K562 (cell line): ENCODE measurements at regions not wholly inside any gene's neighbourhood (a gene's known extent, or its start where the extent isn't known, plus 50 kb on each side); places are given as distances from the start of the nearest gene placed in this dataset.

Experiments used
- ATAC-seq: fragments of 200-7000 bp; cut with Tn5 transposase; 3 replicates; pipeline ENCODE4 v1.9.1; 2020; ENCODE audit warnings: moderate library complexity
- BruUV-seq: library from RNA; stranded (reverse); fragments of 400-500 nt; replicated peaks from 2 replicates; lab custom pipeline; 2021; lab: Mats Ljungman, UMichigan
- CTCF ChIA-PET: fragments of 300-600 bp; formaldehyde crosslinking; extraction: SDS; loops from one replicate; lab custom pipeline; 2021; ENCODE audit warnings: low intra/inter-chr PET ratio; lab: Yijun Ruan, JAX
- POLR2A ChIA-PET: fragments of 300-600, 350-650 bp; sonication (Branson Sonifier 250); formaldehyde crosslinking; extraction: SDS; loops from one replicate; lab custom pipeline; 2021; ENCODE audit warnings: antibody characterized with exemption, inconsistent platforms; lab: Yijun Ruan, JAX
- DNase-seq, 4 experiments: peaks; one replicate each; pipeline versions ENCODE4 v3.0.0 to v3.0.0-alpha.2; 2011 to 2018; ENCODE audit warnings: low spot score in 3 of 4, mixed read lengths in 3 of 4; ENCODE audit errors: extremely low read depth in 1 of 4
- FAIRE-seq: peaks from 2 replicates; lab custom pipeline; 2011; peaks lifted over from hg19 to GRCh38; lab: Jason Lieb, UNC
- H2AFZ ChIP-seq: 2 replicates; pipeline ENCODE4 v1.6.0; 2011; ENCODE audit warnings: low read depth, low read length, control low read depth, inconsistent platforms
- H3K27ac ChIP-seq: fragments of 200-600 bp; 3 replicates; pipeline ENCODE4 v1.8.0; 2011; ENCODE audit warnings: low read depth, mild to moderate bottlenecking, control low read depth, inconsistent platforms, low read length, moderate library complexity, mixed read lengths; ENCODE audit errors: extremely low read depth
- H3K27me3 ChIP-seq, 2 experiments: fragments of 300-600 bp in 1 of 2; 2 replicates in 1 of 2; 3 replicates in 1 of 2; pipeline versions ENCODE4 v1.6.0 to v1.8.0; 2011; ENCODE audit warnings: inconsistent platforms in 2 of 2, low read length in 2 of 2, mild to moderate bottlenecking in 1 of 2, mixed read lengths in 1 of 2, moderate library complexity in 1 of 2; ENCODE audit not compliant: control insufficient read depth in 2 of 2, insufficient read depth in 2 of 2
- H3K36me3 ChIP-seq: fragments of 300-600 bp; 3 replicates; pipeline ENCODE4 v1.8.0; 2011; ENCODE audit warnings: mild to moderate bottlenecking, low read length, inconsistent platforms; ENCODE audit not compliant: control insufficient read depth, insufficient read depth
- H3K4me1 ChIP-seq, 2 experiments: fragments of 200-600 bp in 1 of 2; replicated peaks in 1 of 2; 2 replicates in 1 of 2; 3 replicates in 1 of 2; pipeline versions ENCODE4 v1.5.1 to v1.8.0; 2011; ENCODE audit warnings: inconsistent platforms in 2 of 2, low read length in 2 of 2, mild to moderate bottlenecking in 1 of 2, mixed read lengths in 1 of 2, moderate library complexity in 1 of 2; ENCODE audit not compliant: control insufficient read depth in 2 of 2, insufficient read depth in 2 of 2
- H3K4me2 ChIP-seq: 2 replicates; pipeline ENCODE4 v1.6.1; 2011; ENCODE audit warnings: low read length, control low read depth, inconsistent platforms, mixed read lengths; ENCODE audit not compliant: insufficient read depth
- H3K4me3 ChIP-seq: fragments of 200-600 bp; sonication (generic), shearing (Covaris generic); 2 replicates; pipeline ENCODE4 v1.5.1; 2016; ENCODE audit warnings: control low read depth, inconsistent platforms
- H3K79me2 ChIP-seq: fragments of 200-600 bp; 3 replicates; pipeline ENCODE4 v1.8.0; 2011; ENCODE audit warnings: low read length, inconsistent platforms; ENCODE audit not compliant: control insufficient read depth, insufficient read depth
- H3K9ac ChIP-seq, 2 experiments: 2 replicates each; pipeline versions ENCODE4 v1.6.0 to v1.6.1; 2011; ENCODE audit warnings: low read depth in 2 of 2, low read length in 2 of 2, control low read depth in 1 of 2, inconsistent platforms in 1 of 2, mild to moderate bottlenecking in 1 of 2, mixed read lengths in 1 of 2; ENCODE audit not compliant: insufficient read depth in 1 of 2
- H3K9me1 ChIP-seq: one replicate; pipeline ENCODE4 v1.6.0; 2011; ENCODE audit warnings: inconsistent platforms, mild to moderate bottlenecking, low read length, moderate library complexity; ENCODE audit not compliant: control insufficient read depth, insufficient read depth
- H3K9me3 ChIP-seq: replicated peaks from 2 replicates; pipeline ENCODE4 v1.5.1; 2011; ENCODE audit warnings: low read depth, low read length, inconsistent platforms; ENCODE audit not compliant: control insufficient read depth, insufficient read depth
- H4K20me1 ChIP-seq: replicated peaks from 2 replicates; pipeline ENCODE4 v1.6.1; 2011; ENCODE audit warnings: low read length, inconsistent platforms, mixed read lengths; ENCODE audit not compliant: control insufficient read depth, insufficient read depth
- ATF1 ChIP-seq, 2 experiments: fragments of 450-650 bp in 1 of 2; IDR thresholded peaks; 2 replicates each; pipeline ENCODE4 v1.6.1; 2016; ENCODE audit warnings: missing compliant biosample characterization in 1 of 2, missing genetic modification characterization in 1 of 2
- ETS2 ChIP-seq: IDR thresholded peaks from 2 replicates; pipeline ENCODE4 v1.6.1; 2016; ENCODE audit warnings: borderline replicate concordance, missing genetic modification characterization, mild to moderate bottlenecking, moderate library complexity, missing compliant biosample characterization; ENCODE audit not compliant: poor library complexity, severe bottlenecking
- EZH2 ChIP-seq: IDR thresholded peaks from 2 replicates; pipeline ENCODE4 v1.6.1; 2012; ENCODE audit warnings: low read depth, mild to moderate bottlenecking, inconsistent platforms, low read length, borderline replicate concordance
- FOXP1 ChIP-seq: sonication (generic); formaldehyde crosslinking; IDR thresholded peaks from 2 replicates; pipeline ENCODE4 v1.8.0; 2022; ENCODE audit warnings: mild to moderate bottlenecking, missing genetic modification reagents
- MYBL2 ChIP-seq, 2 experiments: fragments of 450-650 bp in 1 of 2; sonication (generic) in 1 of 2; formaldehyde crosslinking in 1 of 2; IDR thresholded peaks; 2 replicates each; pipeline versions ENCODE4 v1.6.1 to v1.8.1; 2017 to 2022; ENCODE audit warnings: borderline replicate concordance in 1 of 2, inconsistent platforms in 1 of 2, low read depth in 1 of 2, mild to moderate bottlenecking in 1 of 2, missing genetic modification reagents in 1 of 2, moderate library complexity in 1 of 2
- POLR2A ChIP-seq: fragments of 450-650 bp; conservative IDR thresholded peaks from 2 replicates; pipeline ENCODE4 v1.6.1; 2016
- ZNF232 ChIP-seq: sonication (generic); formaldehyde crosslinking; IDR thresholded peaks from 2 replicates; pipeline ENCODE4 v1.8.0; 2022; ENCODE audit warnings: mild to moderate bottlenecking, missing genetic modification reagents
- WGBS: fragments of 100-300 bp; shearing (Covaris generic); methylation state at CpG from one replicate; pipeline ENCODE4 v1.1.6; 2016; ENCODE audit warnings: low coverage, mixed read lengths; ENCODE audit not compliant: insufficient coverage; ENCODE audit errors: missing lambda C conversion rate; 5-methylcytosine and 5-hydroxymethylcytosine counted together
- in situ Hi-C: fragments of 300-500 bp; cut with MboI; formaldehyde crosslinking; loops from 4 replicates; pipeline ENCODE4 v1.15.0; 2018; ENCODE audit warnings: inconsistent platforms, mixed read lengths
- intact Hi-C: fragments of 100-400 bp; cut with micrococcal nuclease; formaldehyde crosslinking; loops from 2 replicates; pipeline ENCODE4 v1.14.2; 2022
- TF ChIP-seq, protein P1 (sequence below): sonication (generic); formaldehyde crosslinking; IDR thresholded peaks from 2 replicates; pipeline ENCODE4 v1.8.0; 2022; ENCODE audit warnings: missing genetic modification reagents, mild to moderate bottlenecking, moderate library complexity, borderline replicate concordance

DNA sequence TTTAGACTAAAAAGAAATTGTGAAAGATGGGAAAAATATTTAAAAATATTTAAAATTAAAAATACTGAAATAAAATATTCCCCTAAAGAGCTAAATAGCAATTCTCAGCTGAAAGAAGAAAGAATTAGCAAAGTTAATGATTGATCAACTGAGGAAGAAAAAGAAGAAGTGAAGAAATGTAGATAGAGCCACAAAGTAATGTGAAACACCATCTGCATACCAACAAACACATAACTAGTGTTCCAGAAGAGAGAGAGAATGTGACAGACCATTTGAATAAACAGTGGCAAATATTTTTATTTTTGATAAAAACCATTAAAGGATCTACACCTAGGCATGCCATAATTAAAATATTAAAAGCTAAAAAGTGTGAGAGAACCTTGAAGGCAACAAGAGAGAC is 784.5 kb upstream of the ZWINT start (continued):
- TF ChIP-seq ETS2 (no peak), ATF1 (CRISPR knock-in tag; IDR thresholded peaks at IDR 0.05) (no peak), ATF1 (tag; IDR thresholded peaks at IDR 0.05) (no peak), POLR2A (no peak)
- TF ChIP-seq, protein P1, sequence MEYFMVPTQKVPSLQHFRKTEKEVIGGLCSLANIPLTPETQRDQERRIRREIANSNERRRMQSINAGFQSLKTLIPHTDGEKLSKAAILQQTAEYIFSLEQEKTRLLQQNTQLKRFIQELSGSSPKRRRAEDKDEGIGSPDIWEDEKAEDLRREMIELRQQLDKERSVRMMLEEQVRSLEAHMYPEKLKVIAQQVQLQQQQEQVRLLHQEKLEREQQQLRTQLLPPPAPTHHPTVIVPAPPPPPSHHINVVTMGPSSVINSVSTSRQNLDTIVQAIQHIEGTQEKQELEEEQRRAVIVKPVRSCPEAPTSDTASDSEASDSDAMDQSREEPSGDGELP (CRISPR knock-in tag) = no peak

GRCh38 chr10:57142925-57143576 is 782.0 kb upstream of the ZWINT start:
- ChIA-PET CTCF (no interaction called here), POLR2A (no interaction called here)
- H3K79me2 ChIP-seq = no peaks in the 10 kb centered on the region
- no peak overlapping the region for H3K4me2 ChIP-seq
- intact Hi-C loops = no loop called here
- TF ChIP-seq MYBL2 (IDR thresholded peaks at IDR 0.05; ENCODE audit: low read depth) = no peak
- TF ChIP-seq MYBL2 (CRISPR knock-in tag; IDR thresholded peaks at IDR 0.05; ENCODE audit: borderline replicate concordance) = no peak
- no peak for TF ChIP-seq EZH2
- TF ChIP-seq FOXP1 (CRISPR knock-in tag) = no peak
- TF ChIP-seq ZNF232 = no peak
- FAIRE-seq = no peak
- H3K4me3 ChIP-seq = no peak overlapping the region
- no peaks in the 10 kb centered on the region for H3K27me3 ChIP-seq
- H3K36me3 ChIP-seq = no peaks in the 10 kb centered on the region
- H4K20me1 ChIP-seq = no peaks in the 10 kb centered on the region
- no peaks in the 10 kb centered on the region for H3K4me1 ChIP-seq
- H3K9me3 ChIP-seq = no peaks in the 10 kb centered on the region
- DNase-seq = no peak
- BruUV-seq = no TSS peak
- no peak for ATAC-seq
- no peak overlapping the region for H2AFZ ChIP-seq
- 2% methylated on average over 7 of the region's 7 CpGs for WGBS
- no peak overlapping the region for H3K9ac ChIP-seq
- no peaks in the 10 kb centered on the region for H3K9me1 ChIP-seq
- in situ Hi-C loops = no loop called here
- no peak overlapping the region for H3K27ac ChIP-seq
